KG1 (cell line): ENCODE measurements at regions not wholly inside any gene's neighbourhood (a gene's known extent, or its start where the extent isn't known, plus 50 kb on each side); places are given as distances from the start of the nearest gene placed in this dataset.

ENCODE experiments used
- DNase-seq: peaks from one replicate; lab custom pipeline; 2025; lab: John Stamatoyannopoulos, UW

DNA sequence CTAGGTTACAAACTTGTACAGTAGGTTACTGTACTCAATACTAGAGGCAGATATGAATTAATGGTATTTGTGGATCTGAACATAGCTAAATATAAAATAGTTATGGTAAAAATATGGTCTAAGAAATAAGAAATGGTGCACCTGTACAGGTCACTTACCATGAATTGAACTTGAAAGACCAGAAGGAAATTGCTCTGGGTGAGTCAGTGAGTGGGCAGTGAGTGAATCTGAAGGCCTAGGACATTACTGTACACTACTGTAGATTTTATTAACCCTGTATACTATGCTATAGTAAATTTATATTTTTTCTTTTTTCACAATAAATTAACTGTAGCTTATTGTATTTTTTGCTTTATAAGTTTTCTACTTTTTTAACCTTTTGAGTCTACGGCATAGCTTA, 1020.4 kb downstream of the CDH18 start:
- DNase-seq = no peak

DNA sequence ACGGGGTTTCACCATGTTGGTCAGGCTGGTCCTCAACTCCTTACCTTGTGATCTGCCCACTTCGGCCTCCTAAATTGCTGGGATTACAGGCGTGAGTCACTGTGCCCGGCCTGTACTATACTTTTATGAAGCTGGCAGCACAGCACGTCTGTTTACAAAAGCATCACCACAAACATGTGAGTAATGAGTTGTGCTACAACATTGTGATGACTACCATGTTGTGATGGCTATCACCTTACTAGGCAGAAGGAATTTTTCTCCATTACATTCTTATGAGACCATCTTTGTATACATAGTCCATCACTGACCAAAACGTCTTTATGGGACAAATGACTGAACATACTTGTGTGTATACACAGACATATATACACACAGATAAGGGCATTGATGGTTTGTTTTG, 1019.0 kb downstream of the CDH18 start:
- no peak for DNase-seq

DNA sequence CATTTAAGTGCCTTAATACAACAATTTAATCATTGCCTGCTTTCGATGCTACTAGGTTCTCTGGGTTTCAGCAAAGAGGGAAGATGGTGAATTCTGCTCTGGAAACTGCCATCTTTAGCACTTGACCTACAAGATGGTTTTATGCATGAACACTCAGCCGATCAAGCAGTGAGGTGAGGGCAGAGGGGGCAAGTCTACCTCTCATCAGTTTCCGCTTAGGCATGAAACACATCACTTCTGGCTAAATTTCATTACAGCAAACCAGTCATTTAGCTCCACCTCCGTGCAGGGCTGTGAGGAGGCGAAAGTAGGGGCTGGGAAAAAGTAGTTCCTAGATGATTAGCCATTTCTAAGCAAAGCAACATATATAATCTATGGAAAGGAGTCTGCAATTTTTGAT, 1018.0 kb downstream of the CDH18 start:
- DNase-seq = no peak

DNA sequence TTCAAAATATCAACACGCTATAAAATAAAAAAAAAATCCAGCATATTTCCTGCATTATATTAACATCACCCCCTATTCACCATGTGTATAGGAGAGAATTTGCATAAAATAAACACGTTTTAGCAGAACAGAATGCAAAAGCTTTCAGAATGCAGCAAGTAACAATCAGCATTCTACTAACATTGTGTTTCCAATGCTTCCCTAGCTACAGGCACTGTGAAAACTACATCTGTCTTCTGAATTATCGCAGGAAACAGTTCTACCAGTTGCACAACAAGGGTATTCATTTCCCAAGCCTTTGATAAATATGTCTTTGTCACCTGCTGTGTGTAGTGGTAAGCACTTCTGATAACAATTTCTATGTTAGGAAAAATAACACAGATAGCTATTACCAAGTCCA, 1015.8 kb downstream of the CDH18 start:
- DNase-seq = no peak

DNA sequence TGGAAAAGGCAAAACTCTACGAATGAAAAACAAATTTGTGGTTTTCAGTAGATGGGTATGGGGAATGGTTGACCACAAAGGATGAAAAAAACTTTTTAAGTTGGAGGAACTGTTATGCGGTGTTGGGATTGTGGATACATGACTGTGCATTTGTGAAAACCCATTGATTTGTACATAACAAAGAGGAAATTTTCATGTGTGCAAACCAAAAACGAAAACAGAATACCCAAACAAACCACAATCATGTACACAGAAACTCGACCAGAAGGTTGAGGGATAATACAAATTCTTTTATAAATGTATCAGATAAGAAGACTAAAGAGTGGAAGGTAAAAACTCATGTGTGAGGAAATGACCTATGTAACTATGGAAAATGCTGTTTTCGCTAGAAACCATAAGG, 1012.4 kb downstream of the CDH18 start:
- no peak for DNase-seq

DNA sequence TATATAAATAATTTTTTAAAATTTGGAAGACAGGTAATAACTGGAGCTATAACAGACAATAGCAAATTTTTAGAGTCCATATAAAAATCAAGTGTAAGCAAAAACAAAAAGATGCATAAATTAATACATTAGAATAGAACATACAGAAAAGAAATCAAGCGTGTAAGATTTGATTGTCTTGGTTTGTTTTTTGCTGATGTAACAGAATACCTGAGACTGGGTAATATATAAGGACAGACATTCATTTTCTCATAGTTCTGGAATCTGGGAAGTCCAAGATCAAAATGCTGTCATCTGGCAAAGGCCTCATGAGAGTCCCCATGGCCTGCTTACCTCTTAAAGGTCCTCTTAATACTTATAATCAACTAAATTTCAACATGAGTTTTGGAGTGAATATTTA, 1010.1 kb downstream of the CDH18 start:
- DNase-seq = no peak

DNA sequence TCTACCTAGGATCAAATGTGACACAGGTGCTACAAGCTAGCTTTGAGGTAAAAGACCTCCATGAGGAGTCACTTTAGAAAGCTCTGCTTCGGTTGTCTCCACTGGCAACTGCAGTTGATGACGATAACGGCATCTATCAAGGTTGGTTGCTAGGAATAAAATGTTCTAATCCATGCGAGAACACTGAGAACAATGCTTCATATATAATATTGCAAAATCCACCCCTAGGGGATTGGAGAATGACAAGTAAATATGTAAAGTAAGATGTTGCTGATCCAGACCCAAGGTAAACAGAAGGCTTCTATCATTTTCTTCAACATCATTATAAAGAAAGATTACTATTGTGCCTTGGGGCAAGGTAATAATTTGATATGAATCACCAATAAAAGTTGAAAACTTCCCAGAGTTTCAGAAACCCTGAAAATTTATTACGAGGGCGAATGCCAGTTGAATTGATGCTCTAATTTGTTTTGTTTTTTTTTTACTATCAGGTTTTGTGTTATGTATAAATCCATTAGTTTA, 1003.4 kb downstream of the CDH18 start:
- DNase-seq = no peak

DNA sequence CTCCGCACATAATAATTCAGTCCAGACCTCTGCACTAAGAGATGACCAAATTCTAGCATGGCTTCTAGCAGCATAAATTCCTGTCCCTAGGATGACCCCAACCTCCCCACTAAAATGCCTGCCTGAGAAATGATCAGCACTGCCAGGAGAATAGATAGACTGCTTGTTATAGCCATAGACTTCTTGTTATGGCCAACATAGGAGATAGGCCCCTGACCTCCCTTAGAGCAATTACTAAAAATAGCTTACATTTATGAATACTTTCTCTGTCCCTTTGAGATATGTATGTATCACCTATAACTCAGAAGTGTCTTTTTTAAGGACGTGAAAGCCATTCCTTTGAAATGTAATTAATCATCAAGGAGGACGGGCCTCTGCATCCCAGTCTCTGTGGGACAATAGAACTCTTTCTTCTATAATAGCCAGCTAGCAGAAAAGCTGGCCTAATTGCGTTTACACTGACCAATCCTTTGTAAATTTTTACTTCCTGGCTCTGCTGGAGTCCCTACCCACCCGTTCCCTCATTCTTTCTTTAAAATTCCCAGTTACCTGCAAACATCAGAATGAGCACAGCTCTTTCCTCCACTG, 1002.7 kb downstream of the CDH18 start:
- DNase-seq = no peak

DNA sequence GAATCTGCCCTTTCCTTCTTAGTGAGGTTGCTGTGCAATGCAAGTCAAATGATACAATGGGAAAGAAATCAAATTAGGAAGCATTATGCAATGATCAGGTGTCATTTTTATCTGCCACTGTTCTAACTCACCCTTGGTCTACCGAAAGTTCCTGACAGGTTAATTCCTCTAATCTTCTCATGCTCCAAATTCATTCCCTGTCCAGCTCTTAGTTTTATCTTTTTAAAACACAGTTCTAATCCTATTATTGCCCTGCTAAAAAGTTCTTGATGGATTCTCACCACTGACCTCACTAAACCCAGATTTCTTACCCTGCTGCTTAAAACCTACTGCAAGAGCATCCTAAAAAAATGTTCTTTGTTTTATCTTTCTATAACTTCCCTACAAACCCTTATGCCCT, 1000.9 kb downstream of the CDH18 start:
- DNase-seq = no peak

DNA sequence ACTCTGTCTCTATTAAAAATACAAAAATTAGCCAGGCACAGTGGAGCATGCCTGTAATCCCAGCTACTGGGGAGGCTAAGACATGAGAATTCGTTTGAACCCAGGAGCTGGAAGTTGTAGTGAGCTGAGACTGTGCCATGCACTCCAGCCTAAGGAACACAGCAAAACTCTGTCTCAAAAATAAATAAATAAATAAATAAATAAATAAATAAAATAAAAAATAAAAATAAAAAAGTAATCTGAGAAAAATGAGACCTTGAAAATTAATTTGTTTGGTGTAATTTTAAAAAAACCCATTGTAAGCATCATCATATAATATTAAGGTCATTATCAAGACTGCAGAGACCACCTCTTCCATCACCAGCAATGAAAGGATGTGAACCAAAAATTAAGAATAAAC, 997.1 kb downstream of the CDH18 start:
- DNase-seq = no peak

DNA sequence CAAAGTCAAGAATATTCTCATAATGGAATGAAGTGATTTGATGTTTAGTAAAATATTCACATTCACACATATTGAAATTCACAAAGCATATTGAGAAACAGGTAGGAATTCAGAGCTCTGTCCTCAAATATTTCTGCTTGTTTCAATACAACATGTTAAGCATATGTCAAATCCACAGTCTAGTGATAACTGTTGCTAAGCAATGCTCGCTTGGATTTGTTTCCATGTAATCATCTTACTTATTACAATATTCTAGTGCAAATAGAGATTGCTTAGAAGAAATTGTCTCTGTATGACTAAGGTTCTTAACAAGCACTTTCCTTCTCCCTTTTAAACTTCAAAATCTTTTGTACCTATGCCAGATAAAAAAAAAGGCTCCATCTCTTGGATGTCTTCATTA, 995.7 kb downstream of the CDH18 start:
- no peak for DNase-seq

DNA sequence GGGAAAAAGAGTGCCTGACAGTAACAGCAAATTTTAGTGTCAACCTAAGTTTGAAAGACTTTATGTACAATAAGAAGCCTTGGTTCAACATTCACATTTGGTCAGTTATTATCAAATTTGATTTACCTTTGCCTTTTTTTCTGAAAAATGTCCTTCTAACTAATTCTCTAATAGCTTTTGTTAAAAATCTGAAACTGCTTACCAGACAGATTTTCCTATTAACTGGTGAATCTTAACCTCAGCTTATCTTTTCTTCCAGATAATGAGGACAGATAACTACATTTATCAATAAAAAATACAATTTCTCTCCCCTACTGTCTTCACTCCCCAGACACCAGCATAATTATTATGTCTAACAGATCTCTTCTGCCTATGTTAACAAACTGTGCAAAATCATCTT, 988.5 kb downstream of the CDH18 start:
- no peak for DNase-seq

DNA sequence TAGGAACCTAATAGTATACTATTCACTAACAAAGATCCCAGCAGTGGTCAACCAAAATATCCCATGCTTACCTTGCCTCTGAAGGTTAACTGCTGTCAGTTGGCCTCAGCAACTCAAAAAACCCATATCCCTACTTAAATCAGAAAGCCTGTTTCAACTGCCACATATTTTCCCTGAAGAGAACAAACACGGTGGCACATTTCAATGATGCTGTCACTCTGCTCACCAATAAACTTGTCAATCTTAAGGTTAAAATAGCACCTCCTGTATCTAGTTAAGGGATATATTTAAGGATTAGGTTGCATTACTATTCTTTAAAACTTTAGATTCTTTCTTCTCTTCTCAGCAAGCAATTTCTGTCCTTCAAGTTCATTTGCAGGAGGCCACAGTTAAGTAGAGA, 986.9 kb downstream of the CDH18 start:
- no peak for DNase-seq

DNA sequence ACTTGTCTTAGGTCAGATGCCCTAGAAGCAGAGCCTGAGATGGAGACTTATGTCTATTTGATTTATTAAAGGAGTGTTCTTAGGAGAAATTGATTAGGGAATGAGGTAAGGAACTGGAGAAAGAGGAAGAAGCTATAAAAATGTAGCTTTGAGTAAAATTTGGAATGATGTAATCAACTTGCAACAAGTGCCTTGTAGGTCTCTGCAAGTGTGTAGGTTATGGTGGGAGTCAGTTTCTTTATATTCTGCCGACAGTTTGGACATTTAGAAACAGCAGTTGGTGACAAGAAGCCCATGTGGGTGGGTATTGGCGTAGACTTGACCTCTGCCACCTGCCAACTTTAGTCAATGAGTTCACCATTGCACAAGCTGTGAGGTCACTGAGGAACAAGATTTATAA, 986.5 kb downstream of the CDH18 start:
- no peak for DNase-seq

DNA sequence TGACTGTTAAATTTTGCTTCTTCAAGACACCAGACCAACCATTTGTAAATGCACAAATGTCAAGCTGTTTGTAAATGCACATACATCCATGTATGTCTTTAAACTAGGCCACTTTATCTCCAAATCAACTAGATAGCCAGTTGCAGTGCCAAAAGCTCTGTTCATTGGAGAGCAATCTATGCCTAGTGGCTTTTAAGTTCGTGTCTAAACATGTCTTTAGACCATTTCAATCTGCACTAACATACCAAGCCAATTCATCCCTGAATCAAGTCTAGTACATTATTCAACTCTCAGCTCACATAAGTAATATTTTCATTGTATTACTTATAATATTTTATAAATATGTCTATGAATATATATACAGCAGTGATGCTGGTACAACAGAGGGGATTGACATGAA, 985.9 kb downstream of the CDH18 start:
- no peak for DNase-seq

DNA sequence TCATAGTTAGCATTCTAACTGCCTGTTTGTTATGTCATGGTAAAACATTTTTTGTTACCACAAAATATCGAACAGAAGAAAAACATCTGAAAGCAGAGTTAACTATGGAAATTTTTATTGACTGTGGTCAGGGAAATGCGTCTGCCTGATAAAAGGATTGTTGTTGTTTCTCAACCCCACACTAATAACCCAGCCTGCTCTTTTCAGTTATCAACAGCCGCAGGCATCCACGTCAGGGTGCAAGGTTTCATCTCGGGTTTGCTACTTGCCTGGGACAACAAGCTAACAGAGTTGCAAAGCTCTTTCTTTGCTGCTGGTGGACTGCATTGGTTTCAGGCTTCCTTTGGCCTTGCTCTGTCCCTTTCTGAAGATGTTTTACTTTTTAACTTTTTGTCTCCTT, 969.2 kb downstream of the CDH18 start:
- DNase-seq = no peak

DNA sequence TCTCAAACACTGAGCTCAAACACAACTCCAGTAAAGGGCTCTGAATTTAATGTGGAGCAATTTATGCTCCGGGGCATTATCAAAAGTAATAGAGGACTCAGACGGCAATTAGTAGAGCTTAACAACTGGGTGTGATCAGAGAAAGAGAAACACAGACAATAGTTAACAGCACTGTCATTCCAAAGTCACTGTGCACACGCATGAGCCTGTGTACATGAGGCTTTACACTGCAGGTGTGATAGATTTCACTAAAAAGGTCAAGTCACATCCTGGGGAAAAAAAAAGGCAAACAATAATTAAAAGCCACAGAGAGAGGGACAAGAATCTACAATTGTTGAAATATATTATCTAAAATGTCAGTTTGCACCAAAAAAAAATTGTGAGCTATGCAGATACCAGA, 956.5 kb downstream of the CDH18 start:
- DNase-seq = no peak

DNA sequence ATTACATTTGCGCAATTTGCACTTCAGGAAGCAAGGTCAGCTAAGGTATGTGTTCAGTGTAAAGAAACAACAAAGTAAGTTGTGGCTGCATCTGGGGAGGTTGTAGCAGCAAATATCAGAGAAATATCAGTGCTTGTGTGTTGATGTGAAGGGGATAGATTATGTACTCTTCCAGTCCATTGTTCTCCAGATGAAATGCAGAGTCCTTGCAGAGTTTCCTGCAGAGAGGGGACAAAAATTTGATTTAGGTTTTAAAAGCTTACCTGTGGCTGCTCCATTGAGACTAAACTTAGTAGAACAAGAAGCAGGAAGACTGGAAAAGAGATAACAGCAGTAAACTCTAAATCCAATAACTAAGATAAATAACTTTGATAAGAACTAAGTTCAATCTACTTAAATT, 952.2 kb downstream of the CDH18 start:
- DNase-seq = no peak

DNA sequence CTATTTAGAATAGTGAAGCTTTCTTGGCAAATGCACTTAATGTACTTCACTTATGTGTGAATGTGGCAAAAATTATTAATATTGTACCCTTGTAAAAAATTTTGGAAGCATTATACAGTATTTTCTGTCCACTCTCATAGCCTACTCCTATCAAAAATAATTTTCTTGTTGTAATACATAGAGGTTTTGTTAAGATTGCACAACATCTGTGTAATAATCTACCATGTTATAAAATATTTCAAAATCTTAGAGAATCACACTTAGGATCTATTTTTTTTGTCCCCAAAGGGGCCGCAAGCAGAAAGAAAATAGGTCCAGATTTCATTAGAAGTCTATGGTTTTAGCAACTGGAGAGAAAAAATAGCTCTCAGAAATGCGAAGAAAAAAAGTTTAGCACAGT, 945.9 kb downstream of the CDH18 start:
- no peak for DNase-seq

DNA sequence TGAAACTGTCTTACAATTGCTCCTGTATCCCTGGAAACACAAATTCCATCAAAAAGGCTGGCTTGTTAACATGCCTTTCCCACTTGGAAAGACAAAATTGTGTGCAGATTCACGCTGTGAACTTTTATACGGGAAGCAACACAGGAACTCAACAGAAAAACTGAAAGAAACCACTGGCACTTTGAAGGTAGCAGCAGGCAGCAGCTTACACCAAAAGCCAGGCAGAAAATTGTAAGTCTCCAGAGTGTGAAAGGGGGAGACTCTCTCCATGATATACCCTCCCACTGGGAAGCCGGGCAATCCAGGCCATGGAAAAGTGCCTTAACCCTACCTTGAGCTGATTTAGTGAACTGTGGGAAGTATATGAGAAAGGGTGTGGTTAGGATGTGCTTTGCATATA, 943.7 kb downstream of the CDH18 start:
- no peak for DNase-seq

DNA sequence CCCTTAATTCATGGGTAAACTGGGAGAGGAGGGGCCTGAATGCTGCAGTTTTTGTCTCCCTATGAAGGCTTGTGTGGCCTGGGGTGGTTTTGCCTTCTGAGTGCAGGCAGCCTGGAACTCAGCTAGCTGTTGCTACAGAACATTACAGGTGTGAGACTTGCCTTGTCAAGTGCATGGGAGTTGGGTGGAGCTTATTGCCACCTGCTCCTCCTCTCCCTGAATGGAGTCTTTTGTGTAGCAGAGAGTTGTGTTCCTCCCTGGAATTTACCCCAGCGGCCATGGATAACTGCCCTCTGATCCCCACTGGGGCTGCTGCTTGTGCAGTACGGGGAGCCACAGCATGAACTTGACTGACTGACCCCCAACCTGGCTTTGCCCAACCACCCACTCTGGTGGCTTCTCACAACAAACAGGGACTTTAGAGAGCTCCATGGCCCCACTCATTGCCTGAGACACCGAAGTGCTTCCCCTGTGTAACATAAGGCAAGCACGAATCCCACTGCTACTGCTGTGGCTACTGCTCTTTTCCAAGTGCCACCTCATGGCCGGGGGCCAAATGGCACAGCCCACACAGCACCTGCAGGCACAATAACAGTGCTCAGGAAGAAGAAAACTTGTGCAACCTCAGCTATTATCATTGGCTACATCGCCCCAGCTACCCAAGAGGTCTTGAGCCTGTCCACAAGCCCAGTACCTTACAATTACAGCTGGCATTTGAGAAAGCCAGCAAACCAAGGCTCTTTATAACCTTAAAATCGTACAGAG, 942.9 kb downstream of the CDH18 start:
- DNase-seq = no peak

DNA sequence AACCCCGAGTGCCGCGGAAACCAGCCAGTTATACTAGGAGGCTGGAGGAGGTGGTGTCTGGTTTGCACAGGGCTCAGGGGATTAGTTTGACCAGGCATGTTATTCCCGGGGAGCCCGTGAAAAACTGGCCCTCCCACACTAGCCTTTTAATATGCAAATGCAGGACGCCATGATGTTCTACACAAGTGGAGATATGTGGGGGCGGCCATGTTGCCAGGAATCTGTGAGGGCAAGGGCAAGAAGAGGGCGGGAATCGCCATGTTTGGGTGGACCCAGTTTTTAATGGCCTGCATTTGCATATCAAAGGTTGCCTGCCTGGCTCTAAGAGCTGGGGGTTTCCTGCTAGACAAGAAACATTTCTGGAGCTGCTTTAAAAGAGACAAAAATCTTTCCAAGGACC, 940.7 kb downstream of the CDH18 start:
- no peak for DNase-seq

DNA sequence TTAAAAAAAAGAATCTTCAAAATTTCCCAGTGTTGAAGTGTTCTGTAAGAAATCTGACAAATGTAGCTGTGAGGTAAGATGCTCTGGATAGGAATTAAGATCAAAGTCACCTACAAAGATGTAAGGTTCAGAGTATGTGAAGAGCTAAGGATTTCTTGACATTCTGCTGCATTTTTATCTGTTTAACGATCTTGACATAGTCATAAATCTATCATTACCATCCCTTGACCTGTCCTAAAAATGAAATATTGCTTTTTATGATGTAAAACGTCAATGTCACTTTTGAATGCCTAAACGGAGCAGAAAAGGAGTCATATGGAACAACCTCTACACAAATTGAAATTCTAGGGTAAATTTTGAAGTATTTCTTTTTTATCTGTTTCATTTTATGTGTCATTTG, 939.3 kb downstream of the CDH18 start:
- DNase-seq = no peak

DNA sequence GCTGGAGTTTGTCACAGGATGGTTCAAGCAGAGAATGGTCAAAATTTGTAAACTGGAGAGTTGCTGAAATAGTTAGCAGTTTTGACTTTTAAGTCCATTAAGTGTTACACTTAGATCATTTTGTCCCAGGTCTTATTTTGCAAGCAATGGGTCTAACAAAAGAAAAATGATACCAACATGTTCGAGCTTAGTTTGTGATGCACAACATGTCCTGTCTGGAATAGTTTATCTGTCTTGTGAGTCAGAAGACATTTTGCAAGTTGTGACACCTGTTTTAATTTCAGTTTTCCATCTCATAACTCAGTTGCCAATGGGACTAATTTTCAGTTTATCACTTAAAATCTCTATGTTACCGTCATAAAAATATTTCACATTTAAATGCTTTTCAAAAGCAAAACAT, 929.8 kb downstream of the CDH18 start:
- DNase-seq = no peak
